Retina (tissue), 1 donor: ENCODE measurements at regions not wholly inside any gene's neighbourhood (a gene's known extent, or its start where the extent isn't known, plus 50 kb on each side); places are given as distances from the start of the nearest gene placed in this dataset.
A peak's percentile ranks its signal among the peaks of the same experiment; 100 is the strongest.
"Not testable (repeated sequence)": the region's sequence is repeated elsewhere in the genome, so short reads cannot be mapped to it uniquely, and the experiment has no call there.

ENCODE experiments used
- DNase-seq: peaks from one replicate; pipeline ENCODE4 v3.0.0-alpha.2; 2016

- no peak for DNase-seq
Measured at GRCh38 chr9:95784318-95784717, 91.2 kb upstream of the ERCC6L2 start.

- DNase-seq = no peak
Measured at GRCh38 chr9:95783426-95783975, 92.0 kb upstream of the ERCC6L2 start.

GRCh38 chr9:95780751-95781150, 94.7 kb upstream of the ERCC6L2 start:
- DNase-seq = no peak

GRCh38 chr9:95780121-95780520, 95.4 kb upstream of the ERCC6L2 start:
- DNase-seq = no peak

- DNase-seq = not testable (repeated sequence)
Measured at GRCh38 chr9:95779597-95779996, 95.9 kb upstream of the ERCC6L2 start.

GRCh38 chr9:95778957-95779356, 96.5 kb upstream of the ERCC6L2 start:
- DNase-seq = no peak

- no peak for DNase-seq
Measured at GRCh38 chr9:95777136-95777535, 98.4 kb upstream of the ERCC6L2 start.

GRCh38 chr9:95776176-95776575, 99.3 kb upstream of the ERCC6L2 start:
- no peak for DNase-seq

GRCh38 chr9:95775191-95775590, 100.3 kb upstream of the ERCC6L2 start:
- DNase-seq = no peak

GRCh38 chr9:95773053-95773418, 102.5 kb upstream of the ERCC6L2 start:
- no peak for DNase-seq

- peak; percentile 79 for DNase-seq
Measured at GRCh38 chr9:95772320-95773052, 103.0 kb upstream of the ERCC6L2 start.

GRCh38 chr9:95771556-95772246, 103.8 kb upstream of the ERCC6L2 start:
- peak; percentile 83 for DNase-seq

GRCh38 chr9:95770653-95771131, 104.8 kb upstream of the ERCC6L2 start:
- peak; percentile 70 for DNase-seq

- no peak for DNase-seq
Measured at GRCh38 chr9:95769909-95770433, 105.5 kb upstream of the ERCC6L2 start.

GRCh38 chr9:95769473-95769872, 106.0 kb upstream of the ERCC6L2 start:
- no peak for DNase-seq

- no peak for DNase-seq
Measured at GRCh38 chr9:95766906-95767305, 108.6 kb upstream of the ERCC6L2 start.

GRCh38 chr9:95764533-95765319, 110.8 kb upstream of the ERCC6L2 start:
- DNase-seq = no peak

- DNase-seq = no peak
Measured at GRCh38 chr9:95763983-95764382, 111.5 kb upstream of the ERCC6L2 start.

GRCh38 chr9:95763006-95763405, 112.5 kb upstream of the ERCC6L2 start:
- DNase-seq = no peak

- no peak for DNase-seq
Measured at GRCh38 chr9:95762322-95762721, 113.2 kb upstream of the ERCC6L2 start.

GRCh38 chr9:95760791-95761190, 114.7 kb upstream of the ERCC6L2 start:
- no peak for DNase-seq

GRCh38 chr9:95757439-95757838, 118.1 kb upstream of the ERCC6L2 start:
- DNase-seq = no peak

- no peak for DNase-seq
Measured at GRCh38 chr9:95756986-95757385, 118.5 kb upstream of the ERCC6L2 start.
